ENCODE measurements at regions not wholly inside any gene's neighbourhood (a gene's known extent, or its start where the extent isn't known, plus 50 kb on each side); places are given as distances from the start of the nearest gene placed in this dataset.

GRCh38 chr13:34034411-34034810 is 216.5 kb downstream of the RFC3 start:
- DNase-seq = no peak

GRCh38 chr13:34035178-34035577 is 217.2 kb downstream of the RFC3 start:
- TF ChIP-seq EZH2 (IDR thresholded peaks at IDR 0.05; ENCODE audit: borderline replicate concordance, low read depth, low read length, severe bottlenecking) = no peak
- no peak for TF ChIP-seq CTCF (IDR thresholded peaks at IDR 0.05; ENCODE audit: borderline replicate concordance, extremely low read depth, low read length, poor library complexity, severe bottlenecking)

More at GRCh38 chr13:34034411-34034810, 216.5 kb downstream of the RFC3 start:
- Histone ChIP-seq H3K9ac (ENCODE audit: low read depth, low read length) (no peak overlapping the region), H3K27me3 (ENCODE audit: insufficient read depth, low read length, poor library complexity) (no peaks in the 10 kb centered on the region), H3K27ac (ENCODE audit: low read length) (no peak overlapping the region), H3K36me3 (ENCODE audit: insufficient read depth, low read length) (no peaks in the 10 kb centered on the region), H3K4me2 (ENCODE audit: insufficient read depth, low read length) (no peak overlapping the region), H3K4me3 (ENCODE audit: low read depth in 1 of 2, low read length in 2 of 2) (no peak overlapping the region), H3K9me3 (ENCODE audit: insufficient read depth, low read length, severe bottlenecking) (no peaks in the 10 kb centered on the region), H3K4me1 (ENCODE audit: insufficient read depth, low read length) (no peaks in the 10 kb centered on the region), H2AFZ (ENCODE audit: low read depth, low read length) (no peak overlapping the region), H3K79me2 (ENCODE audit: insufficient read depth, low read length) (no peaks in the 10 kb centered on the region), H4K20me1 (ENCODE audit: insufficient read depth, low read length) (no peaks in the 10 kb centered on the region)
- TF ChIP-seq CTCF (IDR thresholded peaks at IDR 0.05; ENCODE audit: borderline replicate concordance, extremely low read depth, low read length, poor library complexity, severe bottlenecking) = no peak
- TF ChIP-seq EZH2 (IDR thresholded peaks at IDR 0.05; ENCODE audit: borderline replicate concordance, low read depth, low read length, severe bottlenecking) = no peak
- no peak for ATAC-seq (ENCODE audit: insufficient read depth, low read depth)

GRCh38 chr13:34035676-34036325 is 217.9 kb downstream of the RFC3 start:
- Histone ChIP-seq H4K20me1 (ENCODE audit: insufficient read depth, low read length) (no peaks in the 10 kb centered on the region), H3K27me3 (ENCODE audit: insufficient read depth, low read length, poor library complexity) (no peaks in the 10 kb centered on the region), H3K27ac (ENCODE audit: low read length) (no peak overlapping the region), H3K4me3 (ENCODE audit: low read depth in 1 of 2, low read length in 2 of 2) (no peak overlapping the region), H3K4me2 (ENCODE audit: insufficient read depth, low read length) (no peak overlapping the region), H3K36me3 (ENCODE audit: insufficient read depth, low read length) (no peaks in the 10 kb centered on the region), H3K79me2 (ENCODE audit: insufficient read depth, low read length) (no peaks in the 10 kb centered on the region), H2AFZ (ENCODE audit: low read depth, low read length) (no peak overlapping the region), H3K4me1 (ENCODE audit: insufficient read depth, low read length) (no peaks in the 10 kb centered on the region), H3K9me3 (ENCODE audit: insufficient read depth, low read length, severe bottlenecking) (no peaks in the 10 kb centered on the region), H3K9ac (ENCODE audit: low read depth, low read length) (no peak overlapping the region)
- no peak for ATAC-seq (ENCODE audit: insufficient read depth, low read depth)
- no peak for DNase-seq
- TF ChIP-seq EZH2 (IDR thresholded peaks at IDR 0.05; ENCODE audit: borderline replicate concordance, low read depth, low read length, severe bottlenecking) (no peak), CTCF (IDR thresholded peaks at IDR 0.05; ENCODE audit: borderline replicate concordance, extremely low read depth, low read length, poor library complexity, severe bottlenecking) (no peak)

More at GRCh38 chr13:34035178-34035577, 217.2 kb downstream of the RFC3 start:
- Histone ChIP-seq H3K79me2 (ENCODE audit: insufficient read depth, low read length) (no peaks in the 10 kb centered on the region), H3K9ac (ENCODE audit: low read depth, low read length) (no peak overlapping the region), H3K27ac (ENCODE audit: low read length) (no peak overlapping the region), H4K20me1 (ENCODE audit: insufficient read depth, low read length) (no peaks in the 10 kb centered on the region), H3K27me3 (ENCODE audit: insufficient read depth, low read length, poor library complexity) (no peaks in the 10 kb centered on the region), H3K4me3 (ENCODE audit: low read depth in 1 of 2, low read length in 2 of 2) (no peak overlapping the region), H3K4me1 (ENCODE audit: insufficient read depth, low read length) (no peaks in the 10 kb centered on the region), H2AFZ (ENCODE audit: low read depth, low read length) (no peak overlapping the region), H3K9me3 (ENCODE audit: insufficient read depth, low read length, severe bottlenecking) (no peaks in the 10 kb centered on the region), H3K36me3 (ENCODE audit: insufficient read depth, low read length) (no peaks in the 10 kb centered on the region), H3K4me2 (ENCODE audit: insufficient read depth, low read length) (no peak overlapping the region)
- no peak for ATAC-seq (ENCODE audit: insufficient read depth, low read depth)
- DNase-seq = no peak

Measured in DND-41 (cell line).